HG03060 (cell line): ENCODE measurements at regions not wholly inside any gene's neighbourhood (a gene's known extent, or its start where the extent isn't known, plus 50 kb on each side); places are given as distances from the start of the nearest gene placed in this dataset.
A peak's percentile ranks its signal among the peaks of the same experiment; 100 is the strongest.
"Not testable (repeated sequence)": the region's sequence is repeated elsewhere in the genome, so short reads cannot be mapped to it uniquely, and the experiment has no call there.

Experiments used
- ATAC-seq: cut with Tn5 transposase; IDR thresholded peaks from one replicate; pipeline ENCODE4 v1.9.1; 2021; ENCODE audit warnings: low read depth, moderate number of reproducible peaks; ENCODE audit not compliant: unreplicated experiment

- ATAC-seq, result no peak
Observed at GRCh38 chr3:7982126-7982525, 519.5 kb upstream of the LMCD1 start.

GRCh38 chr3:7999384-7999783, 502.2 kb upstream of the LMCD1 start:
- ATAC-seq, result no peak

GRCh38 chr3:8001307-8001706, 500.3 kb upstream of the LMCD1 start:
- ATAC-seq, result no peak

- no peak for ATAC-seq
Observed at GRCh38 chr3:8001712-8002111, 499.9 kb upstream of the LMCD1 start.

- no peak for ATAC-seq
Observed at GRCh38 chr3:8011902-8012301, 489.7 kb upstream of the LMCD1 start.

GRCh38 chr3:8020047-8020841, 481.4 kb upstream of the LMCD1 start:
- no peak for ATAC-seq

- no peak for ATAC-seq
Observed at GRCh38 chr3:8027954-8028353, 473.7 kb upstream of the LMCD1 start.

GRCh38 chr3:8050283-8050682, 451.3 kb upstream of the LMCD1 start:
- ATAC-seq, result no peak

- ATAC-seq, result no peak
Observed at GRCh38 chr3:8052659-8053058, 449.0 kb upstream of the LMCD1 start.

GRCh38 chr3:8068135-8068534, 433.5 kb upstream of the LMCD1 start:
- not testable (repeated sequence) for ATAC-seq

GRCh38 chr3:8069471-8069870, 432.2 kb upstream of the LMCD1 start:
- no peak for ATAC-seq

GRCh38 chr3:8070011-8070410, 431.6 kb upstream of the LMCD1 start:
- no peak for ATAC-seq

- ATAC-seq, result not testable (repeated sequence)
Observed at GRCh38 chr3:8074740-8075139, 426.9 kb upstream of the LMCD1 start.

GRCh38 chr3:8077126-8077525, 424.5 kb upstream of the LMCD1 start:
- ATAC-seq, result no peak

- no peak for ATAC-seq
Observed at GRCh38 chr3:8080464-8080863, 421.2 kb upstream of the LMCD1 start.

GRCh38 chr3:8085498-8085897, 416.1 kb upstream of the LMCD1 start:
- no peak for ATAC-seq

- ATAC-seq, result no peak
Observed at GRCh38 chr3:8087951-8088350, 413.7 kb upstream of the LMCD1 start.

GRCh38 chr3:8094415-8094814, 407.2 kb upstream of the LMCD1 start:
- no peak for ATAC-seq

- no peak for ATAC-seq
Observed at GRCh38 chr3:8095724-8096123, 405.9 kb upstream of the LMCD1 start.

- no peak for ATAC-seq
Observed at GRCh38 chr3:8097690-8098089, 403.9 kb upstream of the LMCD1 start.

GRCh38 chr3:8103954-8104353, 397.7 kb upstream of the LMCD1 start:
- peak; percentile 91 for ATAC-seq

GRCh38 chr3:8106921-8107320, 394.7 kb upstream of the LMCD1 start:
- ATAC-seq, result no peak
